G401 (cell line): ENCODE measurements at regions not wholly inside any gene's neighbourhood (a gene's known extent, or its start where the extent isn't known, plus 50 kb on each side); places are given as distances from the start of the nearest gene placed in this dataset.
"Not testable (repeated sequence)": the region's sequence is repeated elsewhere in the genome, so short reads cannot be mapped to it uniquely, and the experiment has no call there.

Source experiments
- DNase-seq: peaks from one replicate; pipeline ENCODE4 v3.0.0-alpha.2; 2015; ENCODE audit warnings: low spot score
- in situ Hi-C: cut with HindIII; loops from 2 replicates; pipeline ENCODE4 v1.10.0; 2016; ENCODE audit warnings: low sequenced_read_pairs, mixed read lengths

- in situ Hi-C loops, result no loop called here
- no peak for DNase-seq
These were observed 513.5 kb upstream of the CNTN5 start for GRCh38 chr11:98507208-98507607.

DNA sequence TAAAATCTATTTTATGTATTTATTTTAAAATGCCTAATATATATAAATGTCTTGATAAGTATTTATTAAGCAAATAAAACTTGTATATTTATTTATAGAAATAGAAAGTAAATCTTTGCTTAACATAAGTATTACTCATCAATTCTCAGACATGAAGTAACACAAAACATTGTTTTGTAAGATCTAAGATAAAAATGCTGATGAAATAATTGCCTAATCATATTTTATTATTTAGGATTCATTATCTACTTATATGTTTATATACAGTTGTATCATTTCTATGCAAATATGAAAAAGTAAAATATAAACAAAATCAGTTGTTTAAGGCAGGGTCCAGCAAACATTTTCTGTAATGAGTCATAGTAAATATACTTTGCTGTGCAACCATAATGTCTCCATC is 507.8 kb upstream of the CNTN5 start:
- no peak for DNase-seq
- in situ Hi-C loops, result no loop called here

DNA sequence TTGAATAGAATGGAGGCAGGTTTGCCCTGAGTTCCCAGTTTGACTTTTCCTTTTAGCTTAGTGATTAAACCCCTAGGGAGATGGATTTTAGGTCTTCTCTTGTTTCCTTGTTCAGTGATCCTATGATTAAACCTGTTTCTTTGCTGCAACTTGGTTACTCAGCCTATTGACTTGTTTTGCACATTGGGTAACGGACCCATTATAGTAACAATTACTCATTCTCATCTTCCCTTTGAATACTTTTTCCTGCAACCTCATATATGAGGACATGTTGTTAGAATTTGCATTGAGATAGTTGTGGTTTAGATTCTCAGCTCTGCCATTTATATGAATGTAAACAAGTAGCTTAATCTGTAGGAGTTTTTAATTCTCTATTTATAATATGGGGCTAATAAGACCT is 489.2 kb upstream of the CNTN5 start:
- in situ Hi-C loops, result no loop called here
- no peak for DNase-seq

- no peak for DNase-seq
- in situ Hi-C loops, result no loop called here
These were observed 484.7 kb upstream of the CNTN5 start for GRCh38 chr11:98536023-98536422.

- DNase-seq, in situ Hi-C loops: not testable (repeated sequence)
These were observed 482.4 kb upstream of the CNTN5 start for GRCh38 chr11:98538358-98538757.

- no peak for DNase-seq
- in situ Hi-C loops, result no loop called here
These were observed 475.1 kb upstream of the CNTN5 start for GRCh38 chr11:98545544-98546175.

- in situ Hi-C loops, result no loop called here
- no peak for DNase-seq
These were observed 471.2 kb upstream of the CNTN5 start for GRCh38 chr11:98549571-98549970.

GRCh38 chr11:98559961-98560360 is 460.8 kb upstream of the CNTN5 start:
- DNase-seq, result no peak
- in situ Hi-C loops, result no loop called here

DNA sequence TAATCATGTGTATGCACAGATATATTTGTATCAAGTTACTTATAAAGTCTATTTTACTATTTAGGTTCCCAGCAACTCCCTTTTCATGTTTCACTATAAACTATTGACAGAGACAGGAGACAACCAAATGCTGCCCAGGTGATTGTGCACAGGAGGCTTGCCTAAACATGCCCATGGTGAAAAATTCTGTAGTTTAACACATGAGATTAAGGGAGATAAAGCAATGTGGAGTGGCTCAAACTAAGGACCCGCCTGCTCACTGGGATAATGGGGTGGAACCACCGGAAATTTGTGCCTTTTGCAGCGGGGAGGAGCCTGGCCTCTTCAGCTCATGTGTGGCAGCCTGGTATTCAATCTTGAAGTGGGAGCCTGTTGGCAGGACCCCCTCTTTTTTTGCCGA is 459.5 kb upstream of the CNTN5 start:
- no peak for DNase-seq
- in situ Hi-C loops, result no loop called here

DNA sequence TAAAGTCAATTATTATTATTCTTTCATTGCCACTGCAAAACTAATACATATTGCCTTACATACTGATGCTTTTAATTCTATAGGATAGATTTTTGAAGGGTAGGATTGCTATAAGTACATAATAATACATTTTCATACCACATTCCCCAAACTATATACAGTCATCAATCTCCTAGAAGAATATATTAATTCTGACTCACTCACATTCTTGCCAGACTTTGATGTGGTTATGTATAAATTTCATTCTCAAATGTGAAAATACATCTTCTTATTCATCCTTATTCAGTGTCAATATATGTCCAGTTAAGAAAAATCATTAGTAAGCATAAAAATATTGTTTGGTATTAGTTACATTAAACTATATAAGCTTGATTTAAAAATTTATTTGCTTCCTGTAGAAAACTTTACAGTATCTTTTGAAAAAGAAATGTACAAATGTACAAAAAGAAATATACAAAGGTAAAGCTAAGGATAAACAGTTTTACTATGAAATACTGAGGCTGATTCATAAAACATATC is 458.8 kb upstream of the CNTN5 start:
- in situ Hi-C loops, result no loop called here
- DNase-seq, result no peak

DNA sequence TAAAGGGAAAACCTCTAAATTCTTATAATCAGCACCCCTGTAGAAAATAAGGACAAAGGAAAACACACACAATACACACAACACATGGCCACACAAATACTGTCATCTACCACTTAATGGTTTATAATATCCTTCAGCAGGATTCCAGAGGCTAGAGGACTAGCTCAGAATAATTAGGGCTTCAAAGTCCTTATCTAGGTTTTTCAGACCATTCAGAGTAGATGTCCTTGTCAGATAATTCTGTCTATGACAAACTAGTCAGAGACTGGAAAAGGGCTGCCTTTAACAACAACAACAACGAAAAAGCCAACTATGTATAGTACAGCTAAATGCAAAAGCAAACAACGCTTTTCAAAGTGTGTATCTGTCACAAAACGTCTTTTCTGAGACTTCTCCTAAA is 456.5 kb upstream of the CNTN5 start:
- no peak for DNase-seq
- in situ Hi-C loops, result no loop called here

DNA sequence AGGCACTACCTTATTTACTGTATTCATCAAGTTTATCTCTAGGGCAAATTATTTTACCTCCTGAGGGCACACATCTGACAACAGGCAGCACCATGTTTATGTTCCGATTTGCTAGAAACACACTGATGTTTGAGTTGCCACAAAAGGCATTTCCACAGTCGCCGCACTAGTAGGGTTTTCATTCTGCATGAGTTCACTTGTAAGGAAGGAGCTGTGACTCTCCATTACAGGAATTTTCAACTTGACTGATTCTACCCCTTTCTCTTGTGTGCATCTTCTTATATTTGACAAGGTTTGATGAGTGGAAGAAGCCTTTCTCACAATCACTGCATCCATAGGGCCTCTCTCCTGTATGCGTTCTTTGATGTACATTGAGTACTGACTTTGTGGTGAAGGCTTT is 455.9 kb upstream of the CNTN5 start:
- in situ Hi-C loops, result no loop called here
- DNase-seq, result no peak

DNA sequence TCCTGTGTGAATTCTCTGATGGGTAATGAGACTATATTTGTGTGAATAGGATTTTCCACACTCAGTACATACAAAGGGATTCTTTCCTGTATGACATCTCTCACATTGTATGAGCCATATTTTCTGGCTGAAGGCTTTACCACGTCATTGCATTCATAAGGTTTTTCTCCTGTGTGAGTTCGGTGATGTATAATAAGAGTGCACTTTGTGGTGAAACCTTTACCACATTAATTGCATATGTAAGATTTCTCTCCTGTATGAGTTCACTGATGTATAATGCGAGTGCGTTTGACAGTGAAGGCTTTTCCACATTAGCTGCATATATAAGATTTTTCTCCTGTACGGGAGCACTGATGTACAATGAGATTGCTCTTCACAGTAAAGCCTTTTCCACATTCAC is 455.4 kb upstream of the CNTN5 start:
- no peak for DNase-seq
- in situ Hi-C loops, result no loop called here

GRCh38 chr11:98566978-98567377 is 453.8 kb upstream of the CNTN5 start:
- DNase-seq, result no peak
- in situ Hi-C loops, result no loop called here

- in situ Hi-C loops, result no loop called here
These were observed 452.7 kb upstream of the CNTN5 start for GRCh38 chr11:98568013-98568412.

GRCh38 chr11:98572941-98573340 is 447.8 kb upstream of the CNTN5 start:
- no peak for DNase-seq
- in situ Hi-C loops, result no loop called here

More at GRCh38 chr11:98568013-98568412, 452.7 kb upstream of the CNTN5 start:
- DNase-seq, result no peak

- in situ Hi-C loops, result no loop called here
- no peak for DNase-seq
These were observed 432.9 kb upstream of the CNTN5 start for GRCh38 chr11:98587884-98588283.

DNA sequence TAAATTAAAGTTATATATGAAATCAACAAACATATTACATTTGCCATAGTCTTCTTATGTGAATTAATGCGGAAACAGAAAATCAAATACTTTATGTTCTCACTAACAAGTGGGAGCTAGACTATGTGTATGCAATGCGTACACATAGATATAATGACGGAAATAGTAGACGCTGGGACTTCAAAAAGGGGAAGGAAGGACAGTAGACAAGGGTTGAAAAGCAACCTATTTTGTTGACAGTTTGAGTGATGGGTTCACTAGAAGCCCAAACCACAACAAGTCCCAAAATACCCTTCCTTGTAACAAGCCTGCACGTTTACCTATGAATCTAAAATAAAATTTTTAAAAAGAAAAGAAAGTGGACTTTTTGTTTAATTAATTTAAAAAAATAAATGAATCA is 430.8 kb upstream of the CNTN5 start:
- in situ Hi-C loops, result no loop called here
- no peak for DNase-seq

GRCh38 chr11:98600103-98600502 is 420.6 kb upstream of the CNTN5 start:
- no peak for DNase-seq
- in situ Hi-C loops, result no loop called here

- in situ Hi-C loops, result no loop called here
- no peak for DNase-seq
These were observed 419.7 kb upstream of the CNTN5 start for GRCh38 chr11:98600786-98601773.
